T-helper 2 cell treated with Interferon-gamma antibody and Interleukin-4, amounts not matched to agents 100 ng/mL and 5 ng/mL, for 36 hours (primary cell): ENCODE measurements at regions not wholly inside any gene's neighbourhood (a gene's known extent, or its start where the extent isn't known, plus 50 kb on each side); places are given as distances from the start of the nearest gene placed in this dataset.

Experiments
- intact Hi-C: fragments of 100-400 bp; cut with micrococcal nuclease; formaldehyde crosslinking; loops from one replicate; pipeline ENCODE4 v1.15.1; 2023

DNA sequence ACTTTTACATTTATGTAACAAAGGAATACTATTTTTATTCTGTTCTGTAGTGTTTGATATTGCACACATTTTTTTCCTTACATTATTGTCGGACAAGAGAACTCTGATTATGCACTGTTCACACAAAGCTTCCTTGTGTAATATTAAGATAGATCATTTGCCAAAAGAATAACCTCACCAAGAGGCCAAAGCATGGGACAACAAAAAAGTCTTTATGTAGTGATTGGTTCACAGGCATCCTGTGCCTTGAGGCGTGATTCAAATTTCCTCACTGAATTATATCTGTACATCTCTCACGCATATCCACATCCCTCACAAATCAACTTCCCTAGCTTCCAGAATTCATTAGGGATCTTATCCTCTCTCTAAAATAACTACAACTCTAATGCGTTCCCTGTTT, 642.7 kb downstream of the NR4A2 start:
- intact Hi-C loops: no loop called here

DNA sequence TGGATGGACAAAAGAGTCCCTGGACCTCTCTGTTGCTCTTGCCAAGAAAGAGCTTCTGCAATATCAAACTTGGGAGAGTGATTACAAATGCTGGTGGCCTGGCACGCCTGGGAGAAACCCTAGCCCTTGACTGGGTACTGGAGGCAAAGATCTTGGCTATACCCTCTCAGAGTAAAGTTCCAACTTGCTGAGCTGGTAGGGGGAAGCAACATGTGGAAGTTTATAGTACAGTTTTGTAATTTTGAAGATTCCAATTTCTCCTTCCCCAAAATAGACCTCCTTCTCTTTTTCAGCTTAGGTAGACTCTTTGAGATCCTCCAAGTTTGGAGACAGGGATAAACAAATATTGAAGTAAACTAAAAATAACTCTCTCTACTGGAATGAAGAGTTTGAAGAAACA, 645.3 kb downstream of the NR4A2 start:
- intact Hi-C loops: no loop called here

DNA sequence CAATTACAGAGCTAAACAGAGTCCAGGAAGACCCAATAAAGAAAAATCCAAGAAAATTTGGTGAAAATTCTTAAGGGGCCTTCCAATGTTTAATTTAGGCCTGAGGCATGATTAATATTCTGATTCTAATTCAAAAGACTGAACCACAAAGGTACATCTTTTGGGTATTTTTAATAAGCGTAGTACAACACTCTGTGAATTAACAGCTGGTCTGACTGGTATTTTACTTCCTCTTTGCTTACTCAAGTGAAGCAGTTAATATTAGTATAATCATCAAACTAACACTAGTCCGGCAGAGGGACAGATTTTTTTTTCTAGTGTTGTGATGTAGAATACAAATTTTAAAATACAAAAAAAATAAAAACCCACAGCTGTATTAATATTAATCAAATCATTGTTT, 652.9 kb downstream of the NR4A2 start:
- intact Hi-C loops: no loop called here

DNA sequence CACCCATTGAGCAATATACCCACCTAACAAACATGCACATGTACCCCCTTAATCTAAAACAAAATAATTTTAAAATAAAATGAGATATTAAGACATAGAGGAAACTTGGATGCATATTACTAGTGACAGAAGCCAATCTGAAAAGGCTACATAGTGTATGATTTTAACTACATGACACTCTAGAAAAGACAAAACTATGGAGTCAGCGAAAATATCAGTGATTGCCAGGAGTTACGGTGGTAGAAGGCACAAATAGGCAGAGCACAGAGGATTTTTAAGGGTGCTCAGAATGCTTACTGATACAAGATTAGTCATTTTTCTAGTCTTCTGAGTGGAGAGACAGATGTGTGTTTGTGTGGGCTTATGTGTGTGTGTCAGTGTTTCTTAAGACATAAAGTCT, 656.6 kb downstream of the NR4A2 start:
- intact Hi-C loops: no loop called here

DNA sequence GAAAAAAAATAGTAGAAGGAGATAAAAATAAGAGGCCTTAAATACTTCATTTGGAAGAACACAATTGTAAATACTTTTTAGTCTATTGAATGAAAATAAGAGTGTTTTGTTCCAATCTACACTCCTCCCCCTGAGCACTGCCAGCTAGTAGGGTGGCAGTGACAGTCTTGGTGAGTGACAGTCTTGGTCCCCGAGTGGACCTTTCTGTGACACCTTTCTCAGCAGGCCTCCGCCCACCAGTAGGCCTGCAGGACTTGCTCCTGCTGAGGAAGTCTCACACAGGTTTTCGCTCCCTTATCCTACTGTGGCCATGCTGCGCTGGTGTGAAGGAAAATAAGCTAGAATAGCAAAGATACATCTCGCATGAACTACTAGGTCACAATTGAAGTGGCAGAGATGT, 666.8 kb downstream of the NR4A2 start:
- intact Hi-C loops: no loop called here

DNA sequence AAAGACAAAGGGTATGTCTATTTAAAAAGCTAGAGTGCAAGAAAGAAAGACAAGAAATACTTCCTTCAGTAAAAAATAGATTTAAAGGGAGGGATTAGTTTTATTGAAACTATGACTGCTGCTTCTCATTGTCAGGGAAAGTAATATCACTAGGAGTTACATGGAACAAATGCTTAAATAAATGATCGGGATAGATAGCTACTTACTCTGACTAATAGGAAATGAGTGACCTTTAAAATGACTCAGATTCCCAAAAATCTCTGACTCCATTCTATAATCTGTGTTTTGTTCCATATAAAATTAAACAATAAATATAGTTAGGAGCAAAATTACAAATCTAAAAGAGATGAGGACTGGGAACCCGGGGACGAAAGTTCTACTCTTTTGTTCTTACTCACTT, 669.3 kb downstream of the NR4A2 start:
- intact Hi-C loops: no loop called here

DNA sequence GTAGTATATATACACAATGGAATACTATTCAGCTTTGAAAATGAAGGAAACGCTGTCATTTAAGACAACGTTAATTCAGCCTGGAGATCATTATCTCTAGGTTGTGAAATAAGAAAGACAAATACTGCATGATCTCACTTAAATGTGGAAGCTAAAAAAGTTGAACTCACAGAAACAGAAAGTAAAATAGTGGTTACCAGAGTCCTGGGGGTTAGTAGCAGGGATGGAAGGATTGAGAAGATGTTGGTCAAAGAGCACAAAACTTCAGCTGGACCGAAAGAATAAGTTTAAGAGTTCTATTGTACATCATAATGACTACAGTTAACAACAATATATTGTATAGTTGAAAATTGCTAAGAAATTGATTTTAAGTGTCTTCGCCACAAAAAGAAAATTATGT, 670.3 kb downstream of the NR4A2 start:
- intact Hi-C loops: no loop called here

DNA sequence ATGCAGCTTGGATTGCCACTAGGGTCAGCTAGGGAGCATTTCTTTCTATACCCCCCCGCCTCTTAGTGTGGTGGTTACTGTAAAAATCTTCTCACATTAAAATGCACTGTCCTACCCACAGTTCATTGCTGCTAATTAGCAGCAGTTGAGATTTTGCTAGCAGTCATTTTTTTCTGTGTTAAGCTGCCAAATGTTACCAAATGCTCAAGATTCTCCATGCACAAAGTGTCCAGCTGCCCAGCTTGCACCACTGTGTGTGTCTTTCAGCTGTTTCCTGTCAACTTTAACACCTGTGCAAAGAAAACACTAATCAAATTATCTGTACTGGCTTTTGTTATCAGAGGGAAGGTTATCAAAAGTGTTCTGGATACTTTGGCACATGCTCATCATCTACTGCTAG, 679.3 kb downstream of the NR4A2 start:
- intact Hi-C loops: no loop called here

DNA sequence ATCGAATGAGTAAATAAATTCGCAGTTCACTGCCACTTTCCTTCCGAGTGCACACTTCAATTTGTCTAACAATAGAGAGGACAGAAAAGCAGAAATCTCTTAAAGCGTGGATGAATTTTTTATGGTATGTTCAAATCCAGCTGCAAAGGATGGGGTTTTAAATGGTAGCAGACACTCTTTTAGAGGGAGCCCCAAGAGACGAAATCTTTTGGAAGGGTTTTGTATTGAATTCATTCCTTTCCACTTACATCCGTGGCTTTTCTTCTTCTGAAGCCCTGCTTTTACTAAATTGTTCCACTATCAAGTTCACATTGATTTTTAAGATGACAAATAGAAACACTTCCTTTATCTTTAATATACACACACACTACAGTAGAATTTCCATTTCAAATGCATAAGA, 680.7 kb downstream of the NR4A2 start:
- intact Hi-C loops: no loop called here

DNA sequence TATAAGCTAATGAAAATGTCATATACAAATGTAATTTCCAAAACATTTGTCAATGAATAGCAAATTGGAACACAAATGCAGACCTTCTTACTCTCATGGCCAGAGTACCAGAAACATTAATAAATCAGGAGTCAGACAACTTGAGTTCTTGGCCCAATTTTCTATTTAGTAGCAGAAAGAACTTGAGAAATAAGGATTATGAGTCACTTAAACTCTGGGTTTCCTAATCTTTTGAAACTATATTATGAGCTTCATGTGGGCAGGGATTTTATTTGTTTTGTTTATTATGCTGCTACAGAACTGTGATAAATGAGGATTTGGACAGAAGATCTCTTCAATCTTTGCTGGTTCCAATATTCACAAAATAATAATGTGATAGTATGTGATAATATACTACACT, 686.7 kb downstream of the NR4A2 start:
- intact Hi-C loops: no loop called here

DNA sequence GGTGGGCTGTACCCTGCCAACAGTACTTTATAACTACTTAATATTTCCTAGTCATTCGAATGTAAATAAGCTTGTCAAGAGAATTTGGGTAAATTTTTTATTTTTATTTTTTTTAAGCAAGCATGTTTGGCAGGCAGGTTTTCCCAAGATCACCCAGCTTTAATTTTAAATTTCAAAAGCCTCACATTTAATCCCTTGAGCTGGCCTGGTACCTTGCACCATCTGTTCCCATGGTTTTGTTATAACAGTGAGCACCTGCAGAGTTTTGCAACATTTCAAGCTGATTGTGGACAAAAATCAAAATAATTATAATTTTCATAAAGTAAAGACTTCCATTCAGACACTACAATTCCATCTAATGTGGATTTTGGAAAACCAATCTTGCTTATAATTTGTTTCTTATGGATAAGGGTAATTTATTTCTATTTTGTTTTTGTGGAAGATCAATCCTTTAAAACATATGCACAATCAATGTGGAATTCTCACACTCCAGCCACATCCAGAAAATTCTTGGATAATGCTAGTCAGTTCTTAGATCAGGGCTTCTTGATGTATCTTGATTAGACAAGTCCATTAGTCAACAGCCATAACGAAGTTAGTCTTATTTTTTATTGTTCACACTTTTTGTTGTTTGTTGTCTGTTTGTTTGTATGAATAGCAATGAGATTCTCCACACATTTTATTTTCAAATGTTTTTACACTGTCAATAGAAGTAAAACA, 689.3 kb downstream of the NR4A2 start:
- intact Hi-C loops: no loop called here

DNA sequence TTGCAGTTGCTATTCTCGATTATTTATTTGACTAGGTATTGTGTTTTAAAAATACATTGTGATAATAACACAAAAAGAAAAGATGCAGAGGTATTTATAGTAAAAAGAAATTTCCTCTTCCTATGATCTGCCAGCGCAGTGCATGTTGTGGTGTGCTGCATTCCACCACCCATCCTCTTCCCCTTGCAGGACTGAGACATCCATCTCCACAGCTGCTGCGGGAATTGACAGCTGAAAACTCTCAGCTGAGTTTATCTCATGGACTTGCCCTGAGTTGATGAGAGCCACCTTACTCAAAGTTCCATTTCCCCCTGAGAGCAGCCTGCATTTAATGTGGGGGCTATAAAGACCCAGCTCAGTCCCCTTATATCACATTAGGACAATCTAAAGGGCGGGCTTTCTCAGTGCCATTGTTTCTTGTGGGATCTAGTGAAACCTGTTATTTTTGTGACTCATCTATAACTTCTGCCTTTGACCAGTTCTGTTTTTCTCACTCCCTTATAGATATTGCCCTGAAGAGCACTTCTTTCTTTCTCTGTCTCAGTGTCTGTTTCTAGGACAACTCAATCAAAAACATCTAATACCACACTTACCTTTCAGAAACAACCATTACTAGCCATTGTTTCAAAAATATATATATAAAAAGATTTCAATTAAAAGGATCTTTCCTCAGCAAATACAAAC, 698.5 kb downstream of the NR4A2 start:
- intact Hi-C loops: no loop called here

DNA sequence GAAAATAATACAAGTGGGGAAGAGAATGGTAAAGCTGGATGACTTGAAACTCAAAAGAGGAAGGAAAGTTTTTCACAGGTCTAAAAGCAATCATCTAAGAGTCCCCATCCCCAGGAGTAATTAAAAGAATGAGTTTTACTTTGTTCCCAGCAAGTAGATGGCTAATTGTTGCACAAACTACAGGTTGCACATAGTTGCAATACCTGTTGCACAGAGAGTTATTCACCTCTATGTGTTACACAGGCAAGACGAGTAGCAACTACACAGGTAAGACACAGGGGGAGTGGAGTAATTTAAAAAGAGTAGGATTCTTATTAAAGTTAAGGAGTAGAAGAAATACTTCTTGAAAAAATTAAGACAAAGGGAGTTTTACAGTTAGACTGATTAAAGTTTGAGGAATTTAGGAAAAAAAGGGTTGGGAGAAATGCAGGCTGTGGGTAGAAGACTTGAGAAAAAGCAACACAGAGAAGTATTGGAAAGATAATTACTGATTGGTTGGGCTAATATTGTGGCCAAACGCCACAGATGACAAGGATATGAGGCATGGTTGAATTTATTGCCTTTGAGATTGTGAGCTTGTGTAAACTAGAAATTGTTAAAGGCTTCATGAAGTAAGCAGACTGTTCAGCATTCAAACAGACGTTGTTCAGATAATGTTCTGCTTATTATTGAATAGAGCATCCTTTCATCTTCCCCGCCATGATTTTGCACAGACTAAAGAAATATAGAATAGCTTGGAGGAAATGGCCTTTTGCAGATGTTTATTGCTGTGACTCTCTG, 699.3 kb downstream of the NR4A2 start:
- intact Hi-C loops: no loop called here

DNA sequence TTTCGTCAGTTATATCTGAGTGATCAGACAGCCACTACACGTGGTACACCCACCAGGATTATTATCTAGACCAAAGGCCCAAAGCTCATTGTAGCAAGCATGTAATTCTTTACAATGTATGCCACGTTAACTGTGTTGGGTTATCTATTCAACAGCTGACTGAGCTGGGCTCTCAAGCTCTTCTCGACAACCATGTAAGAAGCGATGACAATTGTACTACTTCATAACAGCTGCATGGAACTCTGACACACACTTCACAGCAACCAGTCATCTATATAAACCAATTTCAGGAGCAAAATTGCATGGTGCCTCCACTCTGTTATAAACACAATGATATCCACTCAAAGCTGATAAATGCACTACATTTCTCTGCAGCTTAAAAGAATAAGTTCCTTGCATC, 701.8 kb downstream of the NR4A2 start:
- intact Hi-C loops: no loop called here

DNA sequence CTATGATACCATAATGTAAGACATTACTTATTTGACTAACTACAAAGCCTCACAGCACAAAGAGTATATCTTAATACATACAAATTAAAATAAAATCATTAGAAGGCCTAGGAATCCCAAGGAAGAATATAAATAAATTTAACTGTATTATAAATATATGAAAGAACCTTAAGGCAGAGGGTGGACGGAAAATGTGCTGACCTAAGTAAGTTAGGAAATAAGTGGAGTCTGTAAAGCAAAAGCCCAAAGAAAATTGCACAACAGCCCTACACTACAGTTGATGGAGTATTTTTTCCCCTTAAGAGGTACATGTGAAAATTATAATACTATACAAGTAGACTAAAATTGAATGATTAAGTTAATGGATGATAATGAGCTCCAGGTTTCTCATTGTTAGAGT, 710.1 kb downstream of the NR4A2 start:
- intact Hi-C loops: no loop called here

DNA sequence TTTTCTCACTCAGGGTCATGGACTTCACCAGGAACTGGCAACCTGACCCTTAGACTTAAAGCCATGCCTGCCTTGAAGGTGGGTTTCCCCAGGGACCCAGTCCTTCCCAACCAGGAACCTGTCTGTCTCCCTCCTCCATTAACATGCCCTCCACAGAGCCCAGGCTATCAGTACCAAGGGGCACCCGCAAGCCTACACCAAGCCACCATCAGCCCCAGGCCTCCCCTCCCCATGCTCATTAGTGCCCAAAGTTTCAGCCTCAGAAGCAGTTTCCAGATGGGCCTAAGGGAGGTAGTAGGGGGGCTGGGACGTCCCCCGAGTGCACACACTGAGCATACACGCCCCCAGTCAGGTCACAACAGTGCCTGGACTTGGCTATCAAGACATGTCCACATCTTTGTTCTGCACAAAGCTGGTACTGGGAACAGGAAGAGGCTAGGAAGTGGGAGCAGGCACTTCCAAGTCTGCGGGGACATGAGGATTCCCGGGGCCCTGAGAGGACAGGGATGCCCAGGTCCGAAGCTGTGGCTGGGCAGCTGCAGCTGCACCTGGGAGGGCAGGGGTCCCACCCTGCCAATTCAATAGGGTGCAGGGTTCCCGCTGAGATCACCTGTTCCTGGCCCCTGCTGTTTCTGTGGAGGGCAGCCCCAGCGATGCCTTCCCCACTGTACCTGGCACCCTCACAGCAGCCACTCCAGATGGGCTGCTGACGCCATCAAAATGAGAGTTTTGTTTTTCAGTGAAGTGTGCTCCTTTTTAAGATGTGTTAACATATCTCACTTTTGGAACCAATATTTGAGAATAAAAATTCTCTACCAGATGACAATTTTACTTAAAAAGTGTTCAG, 731.4 kb downstream of the NR4A2 start:
- intact Hi-C loops: no loop called here

DNA sequence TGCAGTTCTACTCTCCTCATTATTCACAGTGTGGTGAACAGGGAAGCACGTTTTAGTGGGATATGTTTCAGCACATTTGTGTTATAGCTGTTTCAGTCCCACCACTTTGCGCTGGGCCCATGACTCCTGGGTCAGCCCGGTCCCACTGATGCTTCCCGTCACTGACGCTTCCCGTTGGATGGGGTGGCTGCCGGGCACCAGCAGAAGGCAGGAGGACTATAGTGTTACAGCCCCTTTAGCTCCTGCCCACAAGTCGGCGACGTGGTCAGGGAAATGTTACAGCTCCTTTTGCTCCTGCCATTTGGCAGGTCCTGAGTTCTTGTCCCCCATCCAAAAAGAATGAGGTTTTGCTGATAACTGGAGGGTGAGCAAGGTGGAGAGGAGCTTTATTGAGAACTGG, 732.2 kb downstream of the NR4A2 start:
- intact Hi-C loops: no loop called here

DNA sequence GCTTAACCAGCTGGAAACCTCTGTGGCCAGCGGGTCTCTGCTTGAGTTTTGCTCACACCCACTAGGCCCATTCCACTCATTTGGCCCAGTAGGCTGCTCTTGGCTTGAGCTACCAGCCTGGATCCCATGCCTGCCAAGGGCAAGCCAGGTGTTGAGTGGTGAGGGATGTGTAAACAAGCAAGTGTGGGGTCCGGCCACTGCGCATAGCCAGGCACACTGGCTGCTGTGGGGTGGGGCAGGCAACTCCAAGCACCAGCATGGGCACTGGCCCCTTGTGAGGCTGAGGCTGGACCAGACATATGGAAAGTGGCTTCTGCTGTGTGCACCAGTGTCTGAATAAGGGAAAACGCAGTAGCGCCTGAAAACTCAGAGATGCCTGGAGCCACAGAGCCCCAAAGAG, 732.7 kb downstream of the NR4A2 start:
- intact Hi-C loops: no loop called here

DNA sequence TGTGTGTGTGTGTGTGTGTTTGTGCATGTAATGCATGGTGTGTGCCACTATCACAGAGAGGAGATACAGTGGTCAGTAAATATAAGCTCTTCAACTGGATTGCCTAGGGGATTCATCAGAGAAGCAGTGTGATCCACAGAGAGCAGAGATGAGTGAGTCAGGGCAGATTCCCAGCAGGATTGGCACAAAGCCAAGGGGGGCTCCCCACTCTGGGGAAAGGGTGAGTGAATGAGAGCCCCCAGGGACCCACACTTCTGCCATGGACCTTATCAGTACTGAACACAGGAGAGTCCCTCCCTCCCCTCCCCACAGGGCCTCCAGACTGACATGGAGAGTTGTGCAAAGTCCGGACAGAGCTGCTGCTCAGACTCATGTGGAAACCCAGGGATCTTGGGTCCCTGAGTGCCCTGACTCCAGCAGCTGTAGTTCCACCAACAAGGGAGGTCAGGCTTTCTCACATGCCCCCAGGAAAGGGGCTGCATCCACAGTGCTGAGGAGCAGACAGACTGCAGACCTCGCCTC, 748.8 kb downstream of the NR4A2 start:
- intact Hi-C loops: no loop called here

DNA sequence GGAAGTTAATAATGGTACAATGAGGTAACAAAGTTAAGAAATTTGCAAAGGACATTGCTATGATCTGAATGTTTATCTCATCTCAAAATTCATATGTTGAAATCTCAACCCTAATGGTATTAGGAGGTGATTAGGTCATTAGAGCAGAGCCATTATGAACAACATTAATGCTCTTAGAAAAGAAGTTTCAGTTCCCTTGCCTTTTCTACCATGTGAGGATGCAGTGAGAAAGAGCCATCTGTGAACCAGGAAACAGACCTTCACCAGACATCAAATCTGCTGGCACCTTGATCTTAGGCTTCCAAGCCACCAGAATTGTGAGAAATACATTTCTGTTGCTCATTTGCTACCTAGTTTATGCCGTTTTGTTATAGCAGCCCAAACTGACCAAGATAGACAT, 757.6 kb downstream of the NR4A2 start:
- intact Hi-C loops: no loop called here

DNA sequence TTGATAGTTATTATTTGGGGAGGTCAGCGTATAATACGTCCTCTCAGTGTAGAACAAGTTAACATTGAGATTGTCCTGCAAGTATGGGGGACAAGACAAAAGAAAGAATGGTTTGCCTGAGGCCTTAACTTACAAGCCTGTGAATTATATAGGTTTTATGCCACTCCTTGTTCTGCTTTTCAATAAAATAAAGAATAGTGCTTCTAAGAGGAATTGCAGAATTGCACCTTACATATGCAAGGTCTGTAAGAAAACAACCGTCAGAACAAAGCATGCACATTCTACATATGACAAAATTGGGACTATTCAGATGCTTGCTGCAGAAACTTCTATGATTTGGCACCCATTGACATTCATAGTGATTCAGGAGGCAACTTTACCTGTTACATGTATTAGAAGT, 785.0 kb downstream of the NR4A2 start:
- intact Hi-C loops: no loop called here
